ENCODE measurements at regions not wholly inside any gene's neighbourhood (a gene's known extent, or its start where the extent isn't known, plus 50 kb on each side); places are given as distances from the start of the nearest gene placed in this dataset.

DNA sequence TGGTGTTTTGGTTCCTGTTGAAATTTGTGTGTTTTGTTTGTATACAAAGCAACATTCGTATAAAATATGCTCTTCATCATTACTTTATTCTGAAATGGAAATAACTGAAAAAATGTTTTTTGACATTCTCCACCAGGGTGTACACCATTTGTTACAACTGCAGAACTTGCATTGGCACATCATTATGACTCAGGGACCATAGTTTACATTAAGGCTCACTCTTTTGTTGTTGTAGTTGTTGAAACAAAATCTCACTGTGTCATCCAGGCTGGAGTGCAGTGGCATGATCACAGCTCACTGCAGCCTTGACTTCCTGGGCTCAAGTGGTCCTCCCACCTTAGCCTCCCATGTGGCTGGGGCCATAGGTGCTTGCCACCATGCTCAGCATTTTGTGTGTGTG, 676.6 kb downstream of the TDRD15 start:
- TF ChIP-seq, protein P1, sequence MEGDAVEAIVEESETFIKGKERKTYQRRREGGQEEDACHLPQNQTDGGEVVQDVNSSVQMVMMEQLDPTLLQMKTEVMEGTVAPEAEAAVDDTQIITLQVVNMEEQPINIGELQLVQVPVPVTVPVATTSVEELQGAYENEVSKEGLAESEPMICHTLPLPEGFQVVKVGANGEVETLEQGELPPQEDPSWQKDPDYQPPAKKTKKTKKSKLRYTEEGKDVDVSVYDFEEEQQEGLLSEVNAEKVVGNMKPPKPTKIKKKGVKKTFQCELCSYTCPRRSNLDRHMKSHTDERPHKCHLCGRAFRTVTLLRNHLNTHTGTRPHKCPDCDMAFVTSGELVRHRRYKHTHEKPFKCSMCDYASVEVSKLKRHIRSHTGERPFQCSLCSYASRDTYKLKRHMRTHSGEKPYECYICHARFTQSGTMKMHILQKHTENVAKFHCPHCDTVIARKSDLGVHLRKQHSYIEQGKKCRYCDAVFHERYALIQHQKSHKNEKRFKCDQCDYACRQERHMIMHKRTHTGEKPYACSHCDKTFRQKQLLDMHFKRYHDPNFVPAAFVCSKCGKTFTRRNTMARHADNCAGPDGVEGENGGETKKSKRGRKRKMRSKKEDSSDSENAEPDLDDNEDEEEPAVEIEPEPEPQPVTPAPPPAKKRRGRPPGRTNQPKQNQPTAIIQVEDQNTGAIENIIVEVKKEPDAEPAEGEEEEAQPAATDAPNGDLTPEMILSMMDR (IDR thresholded peaks at IDR 0.05), result no peak
- TF ChIP-seq, protein P2, sequence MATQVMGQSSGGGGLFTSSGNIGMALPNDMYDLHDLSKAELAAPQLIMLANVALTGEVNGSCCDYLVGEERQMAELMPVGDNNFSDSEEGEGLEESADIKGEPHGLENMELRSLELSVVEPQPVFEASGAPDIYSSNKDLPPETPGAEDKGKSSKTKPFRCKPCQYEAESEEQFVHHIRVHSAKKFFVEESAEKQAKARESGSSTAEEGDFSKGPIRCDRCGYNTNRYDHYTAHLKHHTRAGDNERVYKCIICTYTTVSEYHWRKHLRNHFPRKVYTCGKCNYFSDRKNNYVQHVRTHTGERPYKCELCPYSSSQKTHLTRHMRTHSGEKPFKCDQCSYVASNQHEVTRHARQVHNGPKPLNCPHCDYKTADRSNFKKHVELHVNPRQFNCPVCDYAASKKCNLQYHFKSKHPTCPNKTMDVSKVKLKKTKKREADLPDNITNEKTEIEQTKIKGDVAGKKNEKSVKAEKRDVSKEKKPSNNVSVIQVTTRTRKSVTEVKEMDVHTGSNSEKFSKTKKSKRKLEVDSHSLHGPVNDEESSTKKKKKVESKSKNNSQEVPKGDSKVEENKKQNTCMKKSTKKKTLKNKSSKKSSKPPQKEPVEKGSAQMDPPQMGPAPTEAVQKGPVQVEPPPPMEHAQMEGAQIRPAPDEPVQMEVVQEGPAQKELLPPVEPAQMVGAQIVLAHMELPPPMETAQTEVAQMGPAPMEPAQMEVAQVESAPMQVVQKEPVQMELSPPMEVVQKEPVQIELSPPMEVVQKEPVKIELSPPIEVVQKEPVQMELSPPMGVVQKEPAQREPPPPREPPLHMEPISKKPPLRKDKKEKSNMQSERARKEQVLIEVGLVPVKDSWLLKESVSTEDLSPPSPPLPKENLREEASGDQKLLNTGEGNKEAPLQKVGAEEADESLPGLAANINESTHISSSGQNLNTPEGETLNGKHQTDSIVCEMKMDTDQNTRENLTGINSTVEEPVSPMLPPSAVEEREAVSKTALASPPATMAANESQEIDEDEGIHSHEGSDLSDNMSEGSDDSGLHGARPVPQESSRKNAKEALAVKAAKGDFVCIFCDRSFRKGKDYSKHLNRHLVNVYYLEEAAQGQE (IDR thresholded peaks at IDR 0.05), result no peak
- TF ChIP-seq JUNB (IDR thresholded peaks at IDR 0.05) (no peak), RAD21 (conservative IDR thresholded peaks at IDR 0.05 in 1 of 2, IDR thresholded peaks at IDR 0.05 in 1 of 2) (no peak)
- TF ChIP-seq, protein P3, sequence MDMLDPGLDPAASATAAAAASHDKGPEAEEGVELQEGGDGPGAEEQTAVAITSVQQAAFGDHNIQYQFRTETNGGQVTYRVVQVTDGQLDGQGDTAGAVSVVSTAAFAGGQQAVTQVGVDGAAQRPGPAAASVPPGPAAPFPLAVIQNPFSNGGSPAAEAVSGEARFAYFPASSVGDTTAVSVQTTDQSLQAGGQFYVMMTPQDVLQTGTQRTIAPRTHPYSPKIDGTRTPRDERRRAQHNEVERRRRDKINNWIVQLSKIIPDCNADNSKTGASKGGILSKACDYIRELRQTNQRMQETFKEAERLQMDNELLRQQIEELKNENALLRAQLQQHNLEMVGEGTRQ (IDR thresholded peaks at IDR 0.05), result no peak
